Pancreas (tissue), 10 donors: ENCODE measurements at regions not wholly inside any gene's neighbourhood (a gene's known extent, or its start where the extent isn't known, plus 50 kb on each side); places are given as distances from the start of the nearest gene placed in this dataset.

Experiments used
- ATAC-seq, 4 donors: fragments of 200-7000 bp; cut with Tn5 transposase; one replicate each; pipeline versions ENCODE4 v1.8.0 to v1.9.1; 2020; ENCODE audit warnings: mild to moderate bottlenecking in 4 of 4, moderate library complexity in 4 of 4
- DNase-seq, 6 donors: peaks; one replicate each; pipeline ENCODE4 v3.0.0-alpha.2; 2020
- FAIRE-seq: peaks from 2 replicates; lab custom pipeline; 2012; peaks lifted over from hg19 to GRCh38; lab: Jason Lieb, UNC
- H3K27ac ChIP-seq, 4 donors: fragments of 200-600 bp; sonication (generic); 1 replicate in 3 of 4; 2 replicates in 1 of 4; pipeline versions ENCODE4 v1.5.0 to v1.8.0; 2020
- H3K27me3 ChIP-seq, 4 donors: fragments of 200-600 bp; one replicate each; pipeline ENCODE4 v1.8.0; 2021
- H3K36me3 ChIP-seq, 3 donors: fragments of 200-600 bp; sonication (generic) in 1 of 3; one replicate each; pipeline versions ENCODE4 v1.5.0 to v1.8.0; 2020 to 2021
- H3K4me1 ChIP-seq, 3 donors: fragments of 200-600 bp; one replicate each; pipeline ENCODE4 v1.8.0; 2021
- H3K4me3 ChIP-seq, 4 donors: fragments of 200-600 bp; sonication (generic) in 2 of 4; one replicate each; pipeline versions ENCODE4 v1.5.0 to v1.8.0; 2020 to 2021
- H3K9me3 ChIP-seq, 4 donors: fragments of 200-600 bp; one replicate each; pipeline ENCODE4 v1.8.0; 2021
- WGBS, 2 donors: extraction: QIAGEN DNeasy Blood & Tissue Kit; methylation state at CpG; one replicate each; pipeline ENCODE4 v1.1.7; 2013; 5-methylcytosine and 5-hydroxymethylcytosine counted together
- intact Hi-C, 3 donors: fragments of 100-400 bp; cut with DNase I; formaldehyde crosslinking; loops; one replicate each; pipeline versions ENCODE4 v1.11.1 to v1.14.2; 2022
- TF ChIP-seq, protein P1 (sequence below), 4 donors: fragments of 200-600 bp; sonication (generic) in 3 of 4; IDR thresholded peaks; one replicate each; pipeline versions ENCODE4 v1.5.0 to v1.8.0; 2021; ENCODE audit warnings: antibody characterized with exemption in 4 of 4
- donor health status: healthy with polysubstance abuse.
- donor health status: DM: no; HTN: no; CAD: no; lungs with moderate emphysema.
- donor health status: DM: no; HTN: no; CAD: no.
- donor health status: control.
- donor health status: control.
- donor health status: Bipolar disorder and iron deficiency.
- donor health status: DM: yes; HTN: yes; CAD: no.
- donor health status: DM: no; HTN: no; CAD: no.
- donor health status: DM: no; HTN: no; CAD: no.
- donor health status: DM: yes; HTN: yes; CAD: no.

DNA sequence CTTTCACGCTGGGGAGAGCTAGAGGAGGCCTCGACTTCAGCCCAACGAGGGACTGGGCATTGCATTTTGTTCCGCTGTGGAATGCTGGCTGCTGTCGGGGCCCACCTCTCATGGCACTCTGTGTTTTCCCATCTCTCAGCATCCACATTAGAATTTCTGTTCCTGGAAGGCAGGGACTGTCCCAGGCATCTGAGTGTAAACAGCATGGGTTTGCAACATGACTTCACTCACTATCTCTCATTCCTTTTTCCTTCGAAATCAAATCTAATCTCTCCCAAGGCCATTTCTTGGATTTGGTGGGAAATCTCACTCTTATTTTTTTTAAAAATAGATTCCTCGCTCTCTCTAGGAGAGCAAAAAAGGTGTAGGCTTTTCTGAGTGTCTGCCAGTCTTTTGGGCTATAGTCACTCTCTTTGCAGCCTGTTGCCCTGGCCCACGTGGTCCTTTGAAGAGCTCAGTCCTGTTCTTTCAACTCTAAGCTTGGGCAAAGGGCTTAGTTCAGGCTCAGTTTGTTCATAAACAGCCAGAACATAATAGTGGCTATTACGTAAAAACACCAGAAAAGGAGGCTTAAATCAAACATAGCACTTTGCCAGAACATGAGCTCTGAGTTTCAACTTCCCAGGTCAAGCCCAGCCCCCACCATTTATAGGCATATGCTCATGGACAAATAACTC is 284.6 kb upstream of the ZFP64 start:
- no peaks in the 10 kb centered on the region for H3K4me1 ChIP-seq
- FAIRE-seq: no peak
- H3K27ac ChIP-seq: no peak overlapping the region
- WGBS, 2 donors: 62 to 63% methylated on average over 9 of the region's 9 CpGs
- no peaks in the 10 kb centered on the region for H3K9me3 ChIP-seq
- no peaks in the 10 kb centered on the region for H3K27me3 ChIP-seq
- DNase-seq: no peak
- H3K4me3 ChIP-seq: no peak overlapping the region
- H3K36me3 ChIP-seq: no peaks in the 10 kb centered on the region
- TF ChIP-seq, protein P1, sequence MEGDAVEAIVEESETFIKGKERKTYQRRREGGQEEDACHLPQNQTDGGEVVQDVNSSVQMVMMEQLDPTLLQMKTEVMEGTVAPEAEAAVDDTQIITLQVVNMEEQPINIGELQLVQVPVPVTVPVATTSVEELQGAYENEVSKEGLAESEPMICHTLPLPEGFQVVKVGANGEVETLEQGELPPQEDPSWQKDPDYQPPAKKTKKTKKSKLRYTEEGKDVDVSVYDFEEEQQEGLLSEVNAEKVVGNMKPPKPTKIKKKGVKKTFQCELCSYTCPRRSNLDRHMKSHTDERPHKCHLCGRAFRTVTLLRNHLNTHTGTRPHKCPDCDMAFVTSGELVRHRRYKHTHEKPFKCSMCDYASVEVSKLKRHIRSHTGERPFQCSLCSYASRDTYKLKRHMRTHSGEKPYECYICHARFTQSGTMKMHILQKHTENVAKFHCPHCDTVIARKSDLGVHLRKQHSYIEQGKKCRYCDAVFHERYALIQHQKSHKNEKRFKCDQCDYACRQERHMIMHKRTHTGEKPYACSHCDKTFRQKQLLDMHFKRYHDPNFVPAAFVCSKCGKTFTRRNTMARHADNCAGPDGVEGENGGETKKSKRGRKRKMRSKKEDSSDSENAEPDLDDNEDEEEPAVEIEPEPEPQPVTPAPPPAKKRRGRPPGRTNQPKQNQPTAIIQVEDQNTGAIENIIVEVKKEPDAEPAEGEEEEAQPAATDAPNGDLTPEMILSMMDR (IDR thresholded peaks at IDR 0.05): no peak
- no peak for ATAC-seq
- intact Hi-C loops: no loop called here

DNA sequence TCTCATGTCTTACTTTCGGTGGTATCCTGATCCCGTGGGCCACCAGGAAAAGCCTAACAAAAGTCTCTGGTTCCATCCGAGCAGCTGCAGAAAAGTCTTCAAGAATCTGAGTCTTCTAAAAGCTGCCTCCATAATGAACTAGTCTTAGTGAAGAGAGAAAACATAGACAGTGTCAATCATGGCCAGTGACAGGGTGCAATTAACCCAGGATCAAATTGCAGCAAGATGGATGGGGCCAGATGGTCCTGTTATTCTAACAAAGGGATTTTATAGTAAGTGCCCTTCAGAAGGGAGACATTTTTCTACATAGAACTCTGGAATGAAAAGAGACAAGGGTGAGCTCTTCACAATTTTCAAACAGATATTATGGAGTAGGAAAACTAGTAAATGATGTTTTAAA is 281.6 kb upstream of the ZFP64 start:
- H3K27ac ChIP-seq: no peak overlapping the region
- no peaks in the 10 kb centered on the region for H3K9me3 ChIP-seq
- H3K27me3 ChIP-seq: no peaks in the 10 kb centered on the region
- FAIRE-seq (no peak), DNase-seq (no peak), ATAC-seq (no peak)
- no peaks in the 10 kb centered on the region for H3K4me1 ChIP-seq
- TF ChIP-seq, protein P1 (IDR thresholded peaks at IDR 0.05): no peak
- WGBS, 2 donors: 63 to 67% methylated on average over 3 of the region's 3 CpGs
- intact Hi-C loops: no loop called here
- H3K4me3 ChIP-seq: no peak overlapping the region
- H3K36me3 ChIP-seq: no peaks in the 10 kb centered on the region

DNA sequence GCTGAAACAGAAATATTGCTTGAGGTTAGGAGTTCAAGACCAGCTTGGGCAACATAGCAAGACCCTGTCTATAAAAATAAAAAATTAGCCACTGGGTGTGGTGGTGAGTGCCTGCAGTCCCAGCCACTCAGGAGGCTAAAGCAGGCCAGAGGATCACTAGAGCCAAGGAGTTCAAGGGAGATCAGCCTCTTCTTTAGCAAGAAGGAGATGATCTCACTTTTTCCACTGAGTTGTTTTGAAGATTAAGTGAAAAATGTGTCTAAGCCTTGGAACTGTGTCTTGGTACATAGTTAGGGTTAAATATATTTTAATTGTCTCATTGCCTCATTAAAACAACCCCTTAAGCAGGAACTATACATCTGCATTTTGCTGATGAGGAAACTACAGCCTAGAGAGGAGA is 279.0 kb upstream of the ZFP64 start:
- intact Hi-C loops: no loop called here
- TF ChIP-seq, protein P1 (IDR thresholded peaks at IDR 0.05): no peak
- Histone ChIP-seq H3K36me3 (no peaks in the 10 kb centered on the region), H3K9me3 (no peaks in the 10 kb centered on the region), H3K4me1 (no peaks in the 10 kb centered on the region), H3K4me3 (no peak overlapping the region), H3K27ac (no peak overlapping the region), H3K27me3 (no peaks in the 10 kb centered on the region)
- ATAC-seq (no peak), DNase-seq (no peak), FAIRE-seq (no peak)

DNA sequence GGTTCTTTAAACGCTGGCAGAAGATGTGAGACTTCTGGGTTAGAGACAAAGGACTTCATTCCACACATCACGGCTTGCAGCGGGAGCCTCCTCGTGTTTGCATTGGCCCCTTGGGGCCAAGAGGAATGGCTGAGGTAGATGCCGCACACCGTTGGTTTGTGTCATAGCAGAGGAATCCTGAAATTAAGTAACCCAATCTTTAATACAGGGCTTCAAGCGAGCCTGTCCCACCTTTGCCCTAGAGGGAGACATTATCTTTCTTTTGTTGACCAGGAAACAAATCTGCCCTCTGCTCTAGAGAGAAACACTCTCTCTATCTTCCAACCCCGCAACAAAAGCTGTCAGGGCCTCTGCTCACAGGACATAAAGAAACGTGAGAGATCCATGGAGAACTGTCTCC is 277.5 kb upstream of the ZFP64 start:
- WGBS, 2 donors: 47 to 49% methylated on average over 9 of the region's 9 CpGs
- no peaks in the 10 kb centered on the region for H3K27me3 ChIP-seq
- DNase-seq: no peak
- intact Hi-C loops: no loop called here
- H3K9me3 ChIP-seq: no peaks in the 10 kb centered on the region
- H3K36me3 ChIP-seq: no peaks in the 10 kb centered on the region
- H3K4me3 ChIP-seq: no peak overlapping the region
- H3K4me1 ChIP-seq: no peaks in the 10 kb centered on the region
- TF ChIP-seq, protein P1 (IDR thresholded peaks at IDR 0.05): no peak
- no peak overlapping the region for H3K27ac ChIP-seq
- FAIRE-seq: no peak
- ATAC-seq: no peak

DNA sequence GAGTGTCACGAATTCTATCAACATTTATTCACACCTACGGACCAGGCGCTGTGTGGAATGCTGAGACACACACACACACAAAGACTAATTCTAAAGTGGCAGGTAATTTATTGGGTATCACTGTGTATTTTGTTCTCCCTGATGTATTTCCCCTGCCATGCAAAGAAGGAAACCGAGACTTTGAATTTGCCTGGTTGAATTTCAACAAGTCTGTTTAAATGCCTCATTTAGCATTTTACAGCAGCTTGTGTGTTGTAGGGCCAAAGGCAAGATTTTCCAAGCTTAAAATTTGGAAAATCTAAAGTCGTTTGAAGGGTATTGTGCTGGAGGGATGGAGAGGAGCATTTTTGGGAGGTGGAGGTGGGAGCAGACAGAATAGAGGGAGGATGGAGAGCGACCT is 274.4 kb upstream of the ZFP64 start:
- Histone ChIP-seq H3K36me3 (no peaks in the 10 kb centered on the region), H3K4me3 (no peak overlapping the region), H3K4me1 (no peaks in the 10 kb centered on the region), H3K27ac (no peak overlapping the region), H3K27me3 (no peaks in the 10 kb centered on the region), H3K9me3 (no peaks in the 10 kb centered on the region)
- DNase-seq (no peak), ATAC-seq (no peak), FAIRE-seq (no peak)
- WGBS, 2 donors: 56 to 66% methylated on average over 6 of the region's 6 CpGs
- TF ChIP-seq, protein P1 (IDR thresholded peaks at IDR 0.05): no peak
- intact Hi-C loops: no loop called here
